ENCODE measurements at regions not wholly inside any gene's neighbourhood (a gene's known extent, or its start where the extent isn't known, plus 50 kb on each side); places are given as distances from the start of the nearest gene placed in this dataset.

DNA sequence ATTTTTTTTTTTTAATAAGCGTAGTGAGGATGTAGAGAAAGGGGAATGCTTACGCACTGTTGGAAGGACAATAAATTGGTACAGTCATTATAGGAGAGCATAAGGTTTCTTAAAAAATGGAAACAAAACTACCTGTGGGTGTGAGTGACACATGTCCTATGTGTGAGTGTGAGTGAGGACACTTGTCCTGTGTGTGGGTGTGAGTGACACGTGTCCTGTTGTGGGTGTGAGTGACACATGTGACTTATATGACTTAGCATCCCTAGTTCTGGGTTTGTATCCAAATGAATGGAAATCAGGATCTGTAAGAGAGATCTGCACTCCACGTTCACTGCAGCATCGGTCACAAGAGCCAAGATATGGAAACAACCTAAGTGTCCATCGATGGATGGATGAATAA, 91.8 kb downstream of the CBLN2 start:
- TF ChIP-seq EZH2 (IDR thresholded peaks at IDR 0.05; ENCODE audit: borderline replicate concordance, low read depth, low read length, severe bottlenecking) = no peak
- TF ChIP-seq, protein P1, sequence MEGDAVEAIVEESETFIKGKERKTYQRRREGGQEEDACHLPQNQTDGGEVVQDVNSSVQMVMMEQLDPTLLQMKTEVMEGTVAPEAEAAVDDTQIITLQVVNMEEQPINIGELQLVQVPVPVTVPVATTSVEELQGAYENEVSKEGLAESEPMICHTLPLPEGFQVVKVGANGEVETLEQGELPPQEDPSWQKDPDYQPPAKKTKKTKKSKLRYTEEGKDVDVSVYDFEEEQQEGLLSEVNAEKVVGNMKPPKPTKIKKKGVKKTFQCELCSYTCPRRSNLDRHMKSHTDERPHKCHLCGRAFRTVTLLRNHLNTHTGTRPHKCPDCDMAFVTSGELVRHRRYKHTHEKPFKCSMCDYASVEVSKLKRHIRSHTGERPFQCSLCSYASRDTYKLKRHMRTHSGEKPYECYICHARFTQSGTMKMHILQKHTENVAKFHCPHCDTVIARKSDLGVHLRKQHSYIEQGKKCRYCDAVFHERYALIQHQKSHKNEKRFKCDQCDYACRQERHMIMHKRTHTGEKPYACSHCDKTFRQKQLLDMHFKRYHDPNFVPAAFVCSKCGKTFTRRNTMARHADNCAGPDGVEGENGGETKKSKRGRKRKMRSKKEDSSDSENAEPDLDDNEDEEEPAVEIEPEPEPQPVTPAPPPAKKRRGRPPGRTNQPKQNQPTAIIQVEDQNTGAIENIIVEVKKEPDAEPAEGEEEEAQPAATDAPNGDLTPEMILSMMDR (IDR thresholded peaks at IDR 0.05; ENCODE audit: borderline replicate concordance, extremely low read depth, low read length, poor library complexity, severe bottlenecking) = no peak
